ENCODE measurements at regions not wholly inside any gene's neighbourhood (a gene's known extent, or its start where the extent isn't known, plus 50 kb on each side); places are given as distances from the start of the nearest gene placed in this dataset.
"Not testable (repeated sequence)": the region's sequence is repeated elsewhere in the genome, so short reads cannot be mapped to it uniquely, and the experiment has no call there.

DNA sequence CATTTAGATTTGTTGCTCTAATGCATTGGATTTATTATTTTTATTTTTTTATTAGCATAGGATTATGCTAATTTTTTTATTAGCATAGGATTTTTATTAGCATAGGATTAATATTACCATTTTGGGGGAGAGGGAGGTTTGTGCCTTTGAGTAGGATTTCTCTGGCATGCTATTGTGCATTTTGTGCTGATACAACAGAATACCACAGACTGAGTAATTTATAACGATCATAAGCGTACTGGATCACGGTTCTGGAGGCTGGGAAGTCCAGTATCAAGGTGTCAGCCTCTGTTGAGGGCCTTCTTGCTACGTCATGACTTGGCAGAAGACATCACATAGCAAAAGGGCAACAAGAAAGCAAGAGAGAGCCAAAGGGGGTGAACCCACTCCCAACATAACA is 187.5 kb downstream of the XPNPEP1 start:
- Histone ChIP-seq H3K9me3 (no peaks in the 10 kb centered on the region), H3K27ac (no peak overlapping the region), H3K4me3 (no peak overlapping the region), H3K4me1 (no peaks in the 10 kb centered on the region), H3K36me3 (no peaks in the 10 kb centered on the region), H3K27me3 (no peaks in the 10 kb centered on the region)
- no peak for ATAC-seq
- TF ChIP-seq, protein P1, sequence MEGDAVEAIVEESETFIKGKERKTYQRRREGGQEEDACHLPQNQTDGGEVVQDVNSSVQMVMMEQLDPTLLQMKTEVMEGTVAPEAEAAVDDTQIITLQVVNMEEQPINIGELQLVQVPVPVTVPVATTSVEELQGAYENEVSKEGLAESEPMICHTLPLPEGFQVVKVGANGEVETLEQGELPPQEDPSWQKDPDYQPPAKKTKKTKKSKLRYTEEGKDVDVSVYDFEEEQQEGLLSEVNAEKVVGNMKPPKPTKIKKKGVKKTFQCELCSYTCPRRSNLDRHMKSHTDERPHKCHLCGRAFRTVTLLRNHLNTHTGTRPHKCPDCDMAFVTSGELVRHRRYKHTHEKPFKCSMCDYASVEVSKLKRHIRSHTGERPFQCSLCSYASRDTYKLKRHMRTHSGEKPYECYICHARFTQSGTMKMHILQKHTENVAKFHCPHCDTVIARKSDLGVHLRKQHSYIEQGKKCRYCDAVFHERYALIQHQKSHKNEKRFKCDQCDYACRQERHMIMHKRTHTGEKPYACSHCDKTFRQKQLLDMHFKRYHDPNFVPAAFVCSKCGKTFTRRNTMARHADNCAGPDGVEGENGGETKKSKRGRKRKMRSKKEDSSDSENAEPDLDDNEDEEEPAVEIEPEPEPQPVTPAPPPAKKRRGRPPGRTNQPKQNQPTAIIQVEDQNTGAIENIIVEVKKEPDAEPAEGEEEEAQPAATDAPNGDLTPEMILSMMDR (IDR thresholded peaks at IDR 0.05) = no peak
- no peak for TF ChIP-seq POLR2A (IDR thresholded peaks at IDR 0.05)
- intact Hi-C loops (cut with DNase I) = no loop called here
- 57 to 67% (median 65%) methylated on average over 4 of the region's 4 CpGs for WGBS, 4 donors
- DNase-seq = no peak

DNA sequence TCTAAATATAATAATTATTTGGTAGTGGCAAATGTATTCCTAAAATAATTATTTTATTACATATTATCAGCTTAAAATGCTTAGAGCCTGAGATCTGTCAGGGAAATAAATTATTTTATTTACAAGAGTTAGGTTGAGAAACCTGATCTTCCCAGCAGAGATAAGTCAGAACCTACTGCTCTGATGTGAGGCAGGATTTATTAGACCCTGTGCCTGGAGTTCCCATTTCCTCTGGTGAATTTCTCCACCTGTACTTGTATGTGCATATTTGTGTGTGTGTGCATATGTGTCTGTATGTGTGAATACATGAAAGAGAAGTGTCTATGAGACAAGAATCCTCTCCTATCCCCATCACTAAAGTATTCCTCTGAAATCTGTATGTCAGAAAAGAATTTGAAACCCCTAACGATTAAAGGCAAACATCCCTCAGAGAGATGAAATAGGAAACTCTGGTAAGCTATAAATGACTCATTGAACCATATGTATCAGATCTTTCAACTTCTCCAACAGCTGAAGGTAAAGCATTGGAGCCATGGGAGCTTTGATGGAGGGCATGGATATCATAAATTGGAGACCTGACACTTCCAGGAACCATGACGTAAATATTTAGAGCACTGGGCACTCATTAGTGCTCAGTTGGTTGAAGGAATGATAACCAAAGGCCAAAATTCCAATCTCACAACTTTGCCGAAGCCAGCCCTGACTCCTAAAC is 190.9 kb downstream of the XPNPEP1 start:
- DNase-seq (no peak), ATAC-seq (no peak)
- Histone ChIP-seq H3K9me3 (no peaks in the 10 kb centered on the region), H3K4me1 (no peaks in the 10 kb centered on the region), H3K27ac (no peak overlapping the region), H3K27me3 (no peaks in the 10 kb centered on the region), H3K36me3 (no peaks in the 10 kb centered on the region), H3K4me3 (no peak overlapping the region)
- intact Hi-C loops (cut with DNase I) = no loop called here
- TF ChIP-seq, protein P1 (IDR thresholded peaks at IDR 0.05) = no peak
- TF ChIP-seq POLR2A (IDR thresholded peaks at IDR 0.05) = no peak
- WGBS, 4 donors = 72 to 91% (median 87%) methylated on average over 3 of the region's 3 CpGs

DNA sequence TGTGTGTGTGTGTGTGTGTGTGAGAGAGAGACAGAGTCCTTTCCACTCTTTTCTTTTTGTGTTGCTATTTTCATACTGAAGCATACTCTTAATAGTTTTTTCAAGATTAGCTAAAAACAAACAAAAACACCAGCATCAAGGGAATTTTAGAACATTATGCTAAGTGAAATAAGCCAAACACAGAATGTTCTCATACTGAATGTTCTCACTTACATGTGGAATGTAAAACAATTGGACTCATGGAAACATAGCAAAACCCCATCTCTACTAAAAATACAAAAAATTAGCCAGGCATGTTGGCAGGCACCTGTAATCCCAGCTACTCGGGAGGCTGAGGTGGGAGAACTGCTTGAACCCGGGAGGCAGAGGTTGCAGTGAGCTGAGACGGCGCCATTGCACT is 193.4 kb downstream of the XPNPEP1 start:
- H3K9me3 ChIP-seq; ATAC-seq; H3K4me3 ChIP-seq; DNase-seq; H3K27ac ChIP-seq; intact Hi-C loops (cut with DNase I); H3K27me3 ChIP-seq; H3K36me3 ChIP-seq; H3K4me1 ChIP-seq: not testable (repeated sequence)
- 62 to 70% (median 65%) methylated on average over 4 of the region's 4 CpGs for WGBS, 4 donors

DNA sequence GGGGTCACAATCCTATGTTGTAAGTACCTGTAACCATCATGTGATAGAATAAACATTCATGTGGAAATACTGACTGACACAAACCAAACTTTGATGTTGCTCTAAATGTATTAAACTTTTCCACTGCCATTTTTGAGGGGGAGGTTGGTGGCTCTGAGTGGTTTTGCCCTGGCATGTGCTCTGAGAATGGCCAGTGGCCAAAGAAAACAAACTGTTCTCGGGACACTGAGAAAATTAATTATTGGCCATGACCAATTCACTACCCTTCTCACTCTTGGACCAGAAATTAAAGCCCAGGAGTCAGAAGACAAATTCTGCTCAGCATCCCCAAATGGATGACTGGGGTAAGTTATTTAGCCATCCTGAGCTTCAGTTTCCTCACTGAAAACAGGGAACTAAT is 195.9 kb downstream of the XPNPEP1 start:
- Histone ChIP-seq H3K9me3 (no peaks in the 10 kb centered on the region), H3K4me1 (no peaks in the 10 kb centered on the region), H3K36me3 (no peaks in the 10 kb centered on the region), H3K27me3 (peaks cover 0 to 3% (median 0%) of the 10 kb centered on the region in 9 donors), H3K27ac (no peak overlapping the region), H3K4me3 (no peak overlapping the region)
- WGBS, 4 donors = 35 to 54% (median 41%) methylated on average over 1 of the region's 1 CpG
- DNase-seq (no peak), ATAC-seq (no peak)
- intact Hi-C loops (cut with DNase I) = no loop called here
- TF ChIP-seq, protein P1 (IDR thresholded peaks at IDR 0.05) = no peak
- no peak for TF ChIP-seq POLR2A (IDR thresholded peaks at IDR 0.05)

DNA sequence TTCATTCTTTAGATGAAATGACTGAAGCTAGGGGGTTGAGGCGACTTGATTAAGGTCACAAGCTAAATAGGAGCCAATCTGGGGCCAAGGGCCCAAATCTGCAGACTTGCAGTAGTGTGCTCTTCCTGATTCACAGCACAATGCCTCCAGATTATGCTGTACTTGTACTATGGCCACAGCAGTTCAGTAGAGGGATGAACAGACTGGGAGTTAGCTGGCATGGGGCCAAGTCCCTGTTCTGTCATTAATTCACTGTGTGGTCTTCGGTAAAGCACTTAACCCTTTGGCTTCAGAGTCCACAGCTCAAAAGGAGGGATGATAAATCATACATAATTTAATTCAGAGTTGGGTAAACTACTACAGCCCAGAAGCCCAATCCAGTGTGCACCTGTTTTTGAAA is 196.8 kb downstream of the XPNPEP1 start:
- no peak overlapping the region for H3K4me3 ChIP-seq
- no peak for DNase-seq
- no peak overlapping the region for H3K27ac ChIP-seq
- intact Hi-C loops (cut with DNase I) = no loop called here
- TF ChIP-seq, protein P1 (IDR thresholded peaks at IDR 0.05) = no peak
- TF ChIP-seq POLR2A (IDR thresholded peaks at IDR 0.05) = no peak
- H3K9me3 ChIP-seq = no peaks in the 10 kb centered on the region
- H3K27me3 ChIP-seq = peaks cover 0 to 3% (median 0%) of the 10 kb centered on the region in 9 donors
- ATAC-seq = no peak
- H3K4me1 ChIP-seq = no peaks in the 10 kb centered on the region
- no peaks in the 10 kb centered on the region for H3K36me3 ChIP-seq
- WGBS, 4 donors = 25 to 35% (median 31%) methylated on average over 2 of the region's 2 CpGs

Measured in heart left ventricle (tissue), 16 donors.